HG02798 (cell line): ENCODE measurements at regions not wholly inside any gene's neighbourhood (a gene's known extent, or its start where the extent isn't known, plus 50 kb on each side); places are given as distances from the start of the nearest gene placed in this dataset.

Experiments
- ATAC-seq: cut with Tn5 transposase; IDR thresholded peaks from one replicate; pipeline ENCODE4 v1.9.1; 2021; ENCODE audit warnings: mild to moderate bottlenecking; ENCODE audit not compliant: unreplicated experiment, poor library complexity

- ATAC-seq, result no peak
Measured at GRCh38 chr6:165855856-165856255, 192.8 kb upstream of the PDE10A start.

GRCh38 chr6:165854863-165855593 is 192.0 kb upstream of the PDE10A start:
- no peak for ATAC-seq

GRCh38 chr6:165854061-165854862 is 191.2 kb upstream of the PDE10A start:
- no peak for ATAC-seq

- ATAC-seq, result no peak
Measured at GRCh38 chr6:165852676-165853075, 189.6 kb upstream of the PDE10A start.

- ATAC-seq, result peak; percentile 91
Measured at GRCh38 chr6:165850434-165851019, 187.5 kb upstream of the PDE10A start.

- ATAC-seq, result peak; percentile 4
Measured at GRCh38 chr6:165849534-165850430, 186.7 kb upstream of the PDE10A start.

- no peak for ATAC-seq
Measured at GRCh38 chr6:165848086-165848426, 185.0 kb upstream of the PDE10A start.

GRCh38 chr6:165847407-165848085 is 184.5 kb upstream of the PDE10A start:
- ATAC-seq, result no peak

- no peak for ATAC-seq
Measured at GRCh38 chr6:165846123-165846966, 183.3 kb upstream of the PDE10A start.

- ATAC-seq, result no peak
Measured at GRCh38 chr6:165845493-165845892, 182.5 kb upstream of the PDE10A start.

- no peak for ATAC-seq
Measured at GRCh38 chr6:165844801-165845364, 181.8 kb upstream of the PDE10A start.

- no peak for ATAC-seq
Measured at GRCh38 chr6:165844232-165844631, 181.2 kb upstream of the PDE10A start.

- ATAC-seq, result no peak
Measured at GRCh38 chr6:165843568-165844113, 180.6 kb upstream of the PDE10A start.

- ATAC-seq, result no peak
Measured at GRCh38 chr6:165843121-165843520, 180.1 kb upstream of the PDE10A start.

GRCh38 chr6:165842281-165842936 is 179.4 kb upstream of the PDE10A start:
- no peak for ATAC-seq

GRCh38 chr6:165841153-165841558 is 178.1 kb upstream of the PDE10A start:
- ATAC-seq, result no peak

GRCh38 chr6:165837948-165838745 is 175.1 kb upstream of the PDE10A start:
- ATAC-seq, result no peak
